GM21360 (cell line): ENCODE measurements at regions not wholly inside any gene's neighbourhood (a gene's known extent, or its start where the extent isn't known, plus 50 kb on each side); places are given as distances from the start of the nearest gene placed in this dataset.
"Not testable (repeated sequence)": the region's sequence is repeated elsewhere in the genome, so short reads cannot be mapped to it uniquely, and the experiment has no call there.

ENCODE experiments used
- ATAC-seq: cut with Tn5 transposase; IDR thresholded peaks from one replicate; pipeline ENCODE4 v1.9.1; 2021; ENCODE audit warnings: mild to moderate bottlenecking, moderate library complexity; ENCODE audit not compliant: unreplicated experiment

DNA sequence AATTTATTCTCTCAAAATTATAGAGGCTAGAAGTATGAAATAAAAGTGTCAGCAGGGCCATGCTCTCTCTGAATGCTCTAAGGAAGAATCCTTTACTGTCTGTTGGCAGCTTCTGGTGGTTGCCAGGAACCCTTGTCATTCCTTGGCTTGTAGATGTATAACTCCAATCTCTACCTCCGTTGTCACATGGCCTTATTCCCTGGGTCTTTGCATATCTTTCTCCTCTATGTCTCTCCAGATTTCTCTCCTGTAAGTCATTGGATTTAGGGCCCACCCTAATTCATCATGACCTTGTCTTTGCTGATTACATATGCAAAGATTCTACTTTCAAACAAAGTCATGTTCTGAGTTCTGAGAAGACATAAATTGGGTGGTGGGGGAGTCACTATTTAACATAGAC, 127.0 kb upstream of the CHST9 start:
- ATAC-seq: no peak

DNA sequence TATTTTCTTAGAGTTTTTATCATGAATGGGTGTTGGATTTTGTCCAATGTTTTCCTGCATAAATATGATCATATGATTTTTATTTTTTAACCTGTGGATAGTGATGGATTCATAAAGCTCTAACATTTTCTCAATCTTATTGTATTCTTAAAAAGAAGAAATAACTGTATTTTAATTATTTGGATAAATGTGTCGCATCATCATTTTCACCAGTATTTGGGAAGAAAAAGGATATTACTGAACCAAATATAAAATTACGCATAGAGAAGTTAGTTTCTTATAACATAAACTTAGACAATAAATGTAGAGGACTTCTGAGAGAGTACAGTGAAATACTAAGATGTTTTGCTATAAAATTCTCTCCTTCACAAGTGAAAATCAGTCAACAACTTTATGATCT, 126.0 kb upstream of the CHST9 start:
- no peak for ATAC-seq

DNA sequence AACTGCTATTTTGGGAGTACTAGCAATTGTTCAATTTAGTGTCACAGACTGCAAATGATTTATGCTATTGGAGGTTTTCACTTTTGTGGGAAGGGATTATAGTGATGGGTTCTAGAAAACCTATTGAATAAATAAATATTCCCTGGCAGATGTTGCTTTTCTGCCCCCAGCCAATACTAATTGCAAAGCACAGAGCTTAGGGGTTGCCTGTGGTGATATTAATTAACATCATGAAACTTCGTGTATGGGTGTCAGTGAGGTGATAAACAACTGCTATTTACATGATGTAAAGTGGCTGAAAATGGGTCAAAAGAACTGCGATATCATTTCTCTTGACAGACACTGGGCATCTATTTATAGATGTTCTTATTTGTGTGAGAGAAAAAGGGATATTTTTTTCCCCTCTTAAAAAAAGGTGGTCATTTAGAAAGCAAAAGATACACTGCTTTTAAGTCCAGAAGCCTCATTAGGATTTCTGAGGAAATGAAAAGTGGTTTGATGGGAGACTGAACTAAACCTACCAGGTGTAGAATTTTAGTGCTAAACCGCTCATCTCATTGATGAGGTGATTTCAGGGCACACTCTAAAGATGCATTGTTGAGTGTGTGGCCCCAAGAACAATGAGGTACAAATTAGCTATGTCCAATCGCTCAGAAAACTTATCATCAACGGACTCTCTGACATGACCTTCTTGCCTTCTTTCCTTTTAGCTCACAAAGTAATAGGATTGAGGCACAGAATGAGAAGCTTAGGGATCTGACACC, 116.7 kb upstream of the CHST9 start:
- ATAC-seq: no peak

DNA sequence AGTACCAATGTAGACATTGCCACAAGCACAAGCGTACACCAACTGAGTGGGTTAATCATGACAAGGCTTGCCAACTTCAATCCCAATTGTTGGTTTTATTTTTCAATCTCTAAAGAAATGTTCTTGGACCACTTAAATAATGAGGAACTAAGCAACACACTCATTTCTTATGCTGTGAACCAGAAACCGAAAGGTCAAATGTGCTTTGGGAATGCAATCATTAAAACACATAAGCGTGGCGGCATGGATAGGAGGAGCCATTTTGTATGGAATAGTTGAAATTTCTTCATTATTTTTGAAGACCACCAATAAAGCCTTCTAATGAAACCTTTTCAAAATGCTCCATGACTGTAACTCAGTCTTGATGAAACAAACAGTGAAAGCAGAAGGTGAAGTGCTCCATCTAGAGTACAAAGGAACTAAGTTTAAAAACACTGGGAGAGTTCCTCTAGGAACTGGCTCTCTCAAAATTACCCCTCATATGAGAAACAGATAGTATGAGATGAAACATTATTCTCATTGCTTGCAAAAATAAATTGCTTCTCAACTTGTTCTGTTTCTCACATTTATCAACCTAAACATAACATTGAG, 113.2 kb upstream of the CHST9 start:
- no peak for ATAC-seq

DNA sequence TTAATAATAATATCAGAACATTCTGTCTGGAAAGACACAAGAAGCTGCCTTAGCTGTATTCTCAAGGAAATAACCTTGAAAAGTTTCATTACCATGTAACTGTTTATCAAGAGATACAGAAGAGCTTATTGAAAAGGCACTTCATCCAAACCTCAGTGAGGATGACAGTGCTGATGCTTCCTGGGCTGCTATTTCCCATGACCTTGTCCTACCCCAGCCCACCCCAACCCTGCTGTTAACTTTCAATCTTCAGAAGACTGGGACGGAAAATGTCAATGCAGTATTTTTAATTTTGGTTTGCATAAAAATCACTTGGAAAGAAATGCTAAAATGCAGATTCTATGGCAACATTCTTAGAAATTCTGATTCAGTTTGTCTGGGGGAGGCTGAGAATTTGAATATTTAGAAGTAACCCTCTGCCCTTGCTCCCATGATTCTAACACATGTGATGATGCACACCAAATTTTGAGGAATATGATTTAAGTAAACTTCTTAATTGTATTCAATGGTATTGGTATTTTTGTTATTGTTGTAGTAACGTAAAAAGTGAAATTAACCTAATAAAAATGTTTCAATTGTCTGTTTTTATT, 101.0 kb upstream of the CHST9 start:
- not testable (repeated sequence) for ATAC-seq

DNA sequence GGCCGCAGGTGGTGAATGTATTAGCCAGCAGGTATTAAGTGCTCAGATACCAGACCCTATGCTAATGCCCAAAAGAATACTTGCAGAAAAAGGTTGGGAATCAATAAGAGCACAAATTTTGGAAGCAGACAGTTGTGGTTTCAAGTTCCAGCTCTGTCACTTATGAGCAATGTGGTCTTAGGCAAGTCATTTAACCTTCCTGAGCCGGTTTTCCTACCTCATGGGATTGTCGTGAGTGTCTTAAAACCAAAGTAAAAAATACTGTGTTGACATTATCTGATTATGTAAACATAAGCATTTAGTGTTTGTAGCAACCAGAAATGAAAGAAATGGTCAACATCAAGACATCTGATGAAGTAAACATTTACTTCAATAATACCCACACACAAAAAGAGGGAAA, 93.0 kb upstream of the CHST9 start:
- ATAC-seq: no peak

DNA sequence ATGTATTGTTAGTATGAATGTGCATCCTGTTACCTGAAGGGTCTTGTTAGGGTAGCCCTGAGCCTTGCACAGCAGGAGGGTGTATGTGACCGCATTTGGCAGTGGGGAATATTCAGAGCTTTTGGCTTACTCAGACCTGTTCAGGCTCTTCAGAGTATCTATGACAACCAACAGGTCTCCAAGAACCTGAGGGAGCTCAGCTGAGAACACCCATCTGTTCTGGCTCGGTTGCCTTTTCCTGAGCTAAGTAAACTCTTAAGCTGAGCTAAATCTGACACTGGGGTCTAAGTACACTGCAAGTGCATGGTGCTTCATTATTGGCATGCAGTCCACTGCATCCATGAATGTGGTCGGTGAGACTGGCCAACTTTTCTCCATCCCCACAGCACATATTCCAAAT, 92.4 kb upstream of the CHST9 start:
- no peak for ATAC-seq

DNA sequence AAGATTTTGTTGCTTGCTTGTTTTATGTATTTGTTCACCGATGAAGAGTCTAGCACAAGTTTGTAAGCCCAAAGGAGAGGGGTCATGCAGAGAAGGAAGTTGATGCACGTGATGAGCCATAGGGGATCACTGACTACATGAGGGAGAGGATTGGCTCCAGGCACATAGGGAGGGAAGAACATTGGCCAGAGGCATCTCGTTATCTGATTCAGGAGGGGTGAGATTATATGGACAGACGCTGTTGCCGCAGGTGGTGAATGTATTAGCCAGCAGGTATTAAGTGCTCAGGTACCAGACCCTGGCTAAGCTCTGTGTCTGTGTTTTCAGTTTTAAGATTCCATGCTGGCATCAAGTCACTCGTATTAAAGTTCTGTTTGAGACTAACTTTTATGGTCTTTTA, 91.8 kb upstream of the CHST9 start:
- ATAC-seq: no peak

DNA sequence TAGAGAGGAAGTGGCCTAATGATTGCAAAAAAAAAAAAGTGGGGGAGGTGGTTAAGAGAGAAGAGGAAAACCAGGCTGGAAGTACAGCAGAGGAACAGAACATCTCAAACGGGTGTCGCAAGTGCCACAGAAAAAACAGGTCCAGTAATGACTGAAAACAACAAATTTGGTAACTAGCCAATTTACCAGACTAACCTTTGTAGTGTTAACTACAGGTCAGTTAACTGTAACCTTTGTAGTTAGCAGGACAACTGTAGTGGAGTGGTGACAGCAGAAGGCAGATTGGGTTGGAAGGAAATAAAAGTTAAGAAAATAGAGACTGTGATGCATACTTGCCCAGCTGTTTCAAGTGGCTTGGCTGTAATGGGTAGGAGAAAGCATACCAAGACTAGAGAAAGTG, 91.4 kb upstream of the CHST9 start:
- ATAC-seq: no peak

DNA sequence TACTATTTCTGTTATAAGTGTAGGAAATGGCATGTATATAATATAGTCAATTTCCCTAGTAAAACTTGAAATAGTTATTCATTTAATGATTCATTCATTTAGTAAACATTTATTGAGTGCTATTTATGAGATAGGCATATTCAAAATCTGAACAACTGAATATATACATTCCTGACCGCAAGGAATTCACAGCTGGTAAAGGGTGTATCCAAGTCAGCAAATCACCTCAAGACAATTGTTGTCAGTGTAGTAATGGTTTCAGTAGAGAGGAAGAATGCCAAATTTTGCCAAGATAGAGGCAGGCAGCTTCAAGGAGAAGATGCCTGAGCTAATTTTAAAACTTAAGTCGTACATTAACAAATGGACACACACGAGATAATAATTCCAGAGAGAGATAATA, 89.8 kb upstream of the CHST9 start:
- ATAC-seq: no peak

DNA sequence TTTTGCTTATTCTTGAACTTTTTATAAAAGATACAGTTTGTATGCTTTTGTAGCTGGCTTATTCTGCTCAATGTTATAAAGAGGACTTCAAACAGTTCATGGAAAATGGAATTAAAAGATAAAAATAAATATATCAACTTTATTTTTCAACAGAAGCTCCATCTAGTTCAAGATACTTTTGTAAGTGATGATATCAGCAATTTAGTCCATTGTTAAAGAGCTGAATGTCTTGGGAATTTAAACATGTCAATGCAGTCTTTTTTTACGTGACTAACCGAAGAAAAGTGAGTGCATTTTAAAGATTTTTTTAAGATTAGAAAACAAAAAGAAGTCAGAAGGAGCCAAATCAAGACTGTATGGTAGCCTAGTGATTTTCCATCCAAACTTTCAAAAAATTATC, 85.4 kb upstream of the CHST9 start:
- no peak for ATAC-seq

DNA sequence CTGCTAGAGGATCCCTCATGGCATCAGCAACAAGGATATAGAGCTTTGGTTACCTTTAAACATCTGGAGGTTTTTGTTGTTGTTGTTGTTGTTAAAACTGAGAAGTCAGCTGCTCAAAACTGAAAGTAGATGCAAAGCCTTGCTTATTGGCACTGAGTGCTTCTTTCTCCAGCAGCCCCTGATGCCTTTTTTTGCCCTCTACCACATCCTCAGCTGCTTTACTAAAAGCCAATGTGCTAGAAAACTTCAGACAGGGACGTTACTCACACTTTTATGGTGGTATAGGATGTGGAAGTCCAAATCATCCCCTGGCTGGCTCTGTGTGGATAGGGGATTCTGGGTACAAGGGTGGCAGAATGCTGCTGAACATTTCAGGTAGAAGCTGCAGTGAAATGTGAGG, 78.3 kb upstream of the CHST9 start:
- no peak for ATAC-seq

DNA sequence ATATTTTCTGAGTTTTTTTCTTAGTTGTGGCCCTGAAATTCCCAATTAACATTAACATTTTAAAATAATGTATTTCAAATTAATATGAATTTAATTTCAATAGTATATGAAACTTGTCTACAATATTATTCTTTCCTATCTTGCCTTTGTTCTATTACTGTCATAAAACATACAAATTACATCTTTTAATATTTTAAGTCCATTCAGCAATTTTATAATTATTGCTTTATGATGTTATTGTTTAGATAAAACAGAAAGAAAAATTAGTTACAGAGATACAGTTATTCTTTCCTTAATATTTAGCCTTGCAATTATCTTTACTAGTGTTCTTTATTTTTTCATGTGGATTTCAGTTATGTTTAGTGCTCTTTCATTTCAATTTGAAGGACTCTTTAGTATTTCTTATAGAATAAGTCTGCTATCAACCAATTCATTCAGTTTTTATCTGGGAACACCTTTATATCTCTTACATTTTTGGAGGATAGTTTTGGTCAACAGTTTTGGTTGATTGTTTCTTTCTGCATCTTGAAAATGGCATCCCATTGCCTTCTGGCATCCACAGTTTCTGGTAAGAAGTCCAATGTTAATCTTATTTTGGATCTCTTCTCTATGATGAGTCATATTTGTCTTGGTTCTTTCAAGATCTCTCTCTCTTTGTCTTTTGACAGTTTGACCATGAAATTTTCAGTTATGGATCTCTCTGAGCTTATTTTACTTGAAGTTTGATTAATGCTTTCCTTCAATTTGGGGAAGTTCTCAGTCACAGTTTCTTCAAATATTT, 76.9 kb upstream of the CHST9 start:
- no peak for ATAC-seq

DNA sequence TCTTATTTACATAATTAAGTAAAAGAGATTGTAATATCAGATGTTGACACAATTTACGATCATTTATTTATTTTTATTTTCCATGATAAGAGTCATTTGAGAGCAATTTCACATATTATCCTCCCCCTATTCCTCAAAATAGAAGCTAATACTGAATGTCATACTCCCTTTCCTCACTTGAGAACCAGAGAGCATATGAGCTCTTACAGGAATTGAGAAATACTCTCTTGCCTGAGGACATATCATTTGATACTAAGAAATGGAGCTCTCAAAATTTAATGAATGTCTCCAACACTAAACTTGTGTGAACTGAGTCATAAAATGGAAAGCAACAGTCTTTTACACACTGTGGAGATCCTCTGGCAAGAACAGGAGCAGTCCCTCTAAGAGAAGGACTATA, 68.5 kb upstream of the CHST9 start:
- no peak for ATAC-seq

DNA sequence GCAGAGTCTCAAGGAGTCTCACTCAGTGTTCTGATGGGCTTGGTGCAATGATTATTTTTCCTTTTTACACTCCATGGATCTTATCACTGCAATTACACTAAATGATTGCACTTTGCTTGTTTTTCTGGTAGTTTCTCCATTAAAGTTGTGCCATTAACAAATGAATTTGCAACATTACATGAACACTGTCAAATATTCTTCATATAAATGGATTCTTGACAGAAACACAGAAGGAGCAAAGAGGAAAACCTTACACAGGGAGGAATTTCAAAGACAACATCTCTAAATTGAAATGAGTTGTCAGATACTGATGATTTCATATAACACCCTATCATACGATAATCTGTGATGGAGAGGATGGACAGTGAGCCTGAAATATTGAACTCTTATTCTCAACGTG, 65.4 kb upstream of the CHST9 start:
- ATAC-seq: no peak

DNA sequence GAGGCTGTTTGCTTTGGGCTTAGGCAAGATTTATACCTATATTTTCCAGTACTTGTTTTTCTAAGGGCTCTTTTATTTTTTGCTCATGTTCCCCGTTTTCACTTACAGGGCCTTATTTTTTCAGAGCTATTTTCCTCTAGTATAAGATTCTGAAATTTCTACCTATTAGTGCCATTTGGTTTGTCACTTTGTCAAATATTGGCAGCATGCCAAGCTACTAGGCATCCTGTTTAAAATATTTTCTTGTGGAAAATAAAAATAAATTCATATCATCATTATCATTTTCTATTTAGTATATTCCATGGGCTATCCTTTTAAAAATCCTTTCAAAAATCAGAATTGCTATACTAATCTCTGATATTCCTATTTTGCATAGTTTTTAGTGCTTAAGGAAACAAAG, 64.8 kb upstream of the CHST9 start:
- ATAC-seq: no peak

DNA sequence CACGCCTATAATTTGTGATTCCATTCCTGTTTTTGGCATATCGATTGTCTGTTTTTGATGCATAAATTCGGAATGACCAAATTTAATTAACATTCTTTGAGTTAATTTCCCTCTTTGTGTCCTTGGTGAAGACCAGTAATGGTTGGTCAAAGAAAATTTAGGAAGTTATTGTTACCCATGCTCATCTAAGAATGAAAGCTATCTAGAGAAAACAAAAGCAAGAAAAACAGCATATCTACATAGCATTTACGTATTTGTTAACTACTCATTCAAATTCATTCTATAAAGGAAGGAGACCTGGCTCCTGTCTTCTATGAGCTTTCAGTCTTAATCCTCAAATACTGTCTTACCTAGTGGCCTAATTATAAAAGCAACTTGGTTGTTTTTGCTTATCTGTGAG, 59.2 kb upstream of the CHST9 start:
- no peak for ATAC-seq

DNA sequence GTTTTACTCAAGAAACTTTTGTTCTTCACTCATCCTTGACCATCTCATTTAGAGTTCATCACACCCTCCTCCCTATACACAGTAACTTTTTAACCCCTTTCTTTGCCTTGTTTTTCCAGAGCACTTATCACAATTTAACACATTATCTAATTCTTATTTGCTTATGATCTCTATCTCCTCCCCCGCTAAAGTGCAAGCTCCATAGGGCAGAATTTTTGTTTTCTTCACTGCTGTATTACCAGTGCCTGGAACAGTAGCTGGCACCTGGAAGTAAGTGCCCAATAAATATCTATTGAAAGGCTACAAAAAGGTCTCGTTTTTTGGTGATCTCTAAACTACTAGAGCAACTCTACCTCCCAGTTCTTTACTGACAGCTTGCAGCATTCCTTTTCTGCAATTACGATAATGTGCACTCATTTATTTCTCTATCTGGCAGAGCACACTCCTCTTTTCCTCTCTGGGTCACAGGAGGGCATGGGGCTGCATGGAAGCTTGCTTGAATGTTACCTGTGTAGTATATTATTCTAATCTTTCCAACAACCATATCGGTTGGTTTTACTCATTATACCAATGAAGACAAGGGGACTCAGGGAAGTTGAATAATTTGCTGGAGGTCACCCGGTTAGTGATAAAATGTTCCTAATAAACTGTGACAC, 57.4 kb upstream of the CHST9 start:
- ATAC-seq: no peak

DNA sequence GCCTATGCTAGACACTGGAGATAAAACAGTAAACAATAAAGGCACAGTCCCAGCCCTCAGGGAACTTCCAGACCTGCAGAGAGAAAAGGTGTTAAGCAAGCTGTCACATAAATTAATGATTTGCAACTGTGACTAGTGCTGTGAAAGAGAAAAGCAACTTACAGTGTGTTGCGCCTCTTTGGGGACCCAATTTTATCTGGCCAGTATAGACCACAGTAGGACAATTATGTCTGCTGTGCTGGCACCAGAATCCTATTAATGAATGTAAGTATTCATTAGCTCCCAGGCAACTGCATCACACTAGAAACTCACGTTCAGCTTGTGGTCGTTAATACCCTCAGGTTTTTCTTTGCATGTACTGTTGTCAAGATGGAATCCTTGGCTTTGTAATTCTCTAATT, 55.3 kb upstream of the CHST9 start:
- no peak for ATAC-seq

DNA sequence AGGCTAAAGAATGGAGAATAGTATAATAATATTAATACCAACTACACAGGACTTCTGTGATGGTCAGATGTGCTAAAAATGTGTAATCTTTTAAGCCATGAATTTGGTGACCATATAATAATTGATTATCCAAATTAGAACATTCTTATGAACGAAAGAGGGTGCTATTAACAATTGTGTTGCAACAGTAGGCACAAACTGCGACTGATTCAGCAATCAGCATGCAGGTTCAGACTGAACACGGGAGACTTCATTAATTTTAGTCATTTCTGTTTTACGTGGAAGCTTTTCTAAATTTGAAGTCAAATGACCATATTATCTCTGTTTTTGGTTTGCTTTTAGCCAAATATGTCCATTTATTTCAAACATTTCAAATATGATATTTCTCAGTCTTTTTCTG, 54.6 kb upstream of the CHST9 start:
- ATAC-seq: no peak

DNA sequence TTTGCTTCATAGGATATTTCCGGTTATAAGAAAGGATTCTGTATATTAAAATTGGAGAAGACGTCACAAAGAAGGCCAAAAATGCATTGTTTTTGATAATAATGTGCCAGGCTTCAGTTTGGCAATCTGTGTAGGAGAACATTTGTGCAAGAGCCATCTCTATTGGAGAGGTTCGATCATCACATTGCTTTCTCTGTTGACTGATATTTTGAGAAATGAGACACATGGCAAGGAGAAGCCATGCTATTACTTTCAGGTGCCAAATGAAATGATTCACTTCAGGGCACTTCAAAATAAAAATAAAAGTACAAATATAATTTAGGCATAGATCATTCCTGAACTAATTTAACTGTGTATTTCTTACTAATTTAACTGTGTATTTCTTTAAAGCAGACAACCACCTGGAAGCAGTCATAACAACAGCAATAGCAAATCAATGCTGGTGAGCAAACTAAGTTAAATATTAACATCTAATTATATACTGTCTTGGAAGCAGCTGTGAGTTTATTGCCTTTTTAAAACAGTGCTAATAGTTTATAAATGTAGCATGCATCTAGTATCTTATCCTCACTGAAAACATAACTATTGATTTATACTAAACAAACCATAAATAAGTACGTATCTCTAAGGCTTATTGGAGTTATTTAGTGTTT, 50.2 kb upstream of the CHST9 start:
- no peak for ATAC-seq
